AG08396 (cell line): ENCODE measurements at regions not wholly inside any gene's neighbourhood (a gene's known extent, or its start where the extent isn't known, plus 50 kb on each side); places are given as distances from the start of the nearest gene placed in this dataset.
A peak's percentile ranks its signal among the peaks of the same experiment; 100 is the strongest.
"Not testable (repeated sequence)": the region's sequence is repeated elsewhere in the genome, so short reads cannot be mapped to it uniquely, and the experiment has no call there.

Experiments
- DNase-seq: peaks from one replicate; pipeline ENCODE4 v3.0.0; 2012; ENCODE audit warnings: low spot score, mixed read lengths

DNA sequence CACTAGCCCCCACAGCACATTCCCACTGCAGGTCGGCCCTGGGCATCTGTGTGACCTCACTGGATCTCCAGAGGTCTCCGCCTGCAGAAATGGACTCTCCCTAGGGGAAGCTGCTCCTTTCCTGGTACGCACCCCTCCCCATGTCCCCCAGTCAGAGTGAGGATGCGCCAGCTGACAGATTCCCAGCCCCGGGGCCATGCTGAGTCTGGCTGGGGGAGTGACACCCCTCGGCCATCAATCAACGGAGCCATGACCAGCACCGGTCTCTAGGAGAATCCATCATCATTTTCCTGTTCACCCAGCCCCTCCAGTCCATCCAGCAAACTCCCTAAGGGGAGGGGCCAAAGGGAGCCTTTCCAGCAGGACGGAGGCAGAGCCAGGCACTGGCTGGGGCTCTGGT lies 68.7 kb upstream of the PAX7 start:
- DNase-seq, result no peak

DNA sequence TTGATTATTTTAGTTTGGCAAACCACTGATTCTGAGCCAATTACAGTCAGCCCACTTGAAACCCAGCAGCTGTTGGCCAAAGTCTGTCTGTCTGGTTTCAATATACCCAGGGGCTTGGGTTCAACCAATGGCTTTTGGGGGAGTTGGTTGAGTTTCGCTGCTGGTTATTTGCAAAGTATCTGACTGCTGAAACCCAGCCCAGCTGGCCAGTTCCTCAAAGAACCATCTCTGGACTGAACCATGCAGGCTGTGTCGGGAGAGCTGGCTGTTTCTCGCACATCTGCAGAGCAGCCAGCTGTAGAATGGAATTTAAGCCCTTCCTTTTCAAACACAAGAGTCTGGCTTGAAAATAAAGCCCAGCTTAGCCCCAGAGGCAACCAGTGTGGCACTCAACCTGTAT lies 66.0 kb upstream of the PAX7 start:
- DNase-seq, result no peak

DNA sequence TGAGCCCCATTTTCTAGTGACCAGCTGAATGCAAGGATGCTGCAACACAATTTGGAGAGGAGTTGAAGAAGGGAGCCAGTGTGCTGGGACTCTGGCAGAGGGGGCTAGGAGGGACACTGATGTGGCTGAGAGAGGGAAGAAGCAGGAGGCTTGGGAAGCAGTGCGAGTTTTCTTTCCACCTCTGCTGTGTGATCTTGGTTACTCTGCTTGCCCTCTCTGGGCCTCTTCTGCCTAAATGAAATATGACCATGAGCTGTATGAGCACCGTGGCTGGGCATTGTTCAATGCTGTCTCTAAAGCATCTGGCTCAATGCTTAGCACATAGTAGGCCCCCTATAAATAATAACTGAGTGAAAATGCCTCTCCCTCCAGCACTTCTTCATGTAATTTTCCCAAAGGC lies 65.3 kb upstream of the PAX7 start:
- DNase-seq, result no peak

DNA sequence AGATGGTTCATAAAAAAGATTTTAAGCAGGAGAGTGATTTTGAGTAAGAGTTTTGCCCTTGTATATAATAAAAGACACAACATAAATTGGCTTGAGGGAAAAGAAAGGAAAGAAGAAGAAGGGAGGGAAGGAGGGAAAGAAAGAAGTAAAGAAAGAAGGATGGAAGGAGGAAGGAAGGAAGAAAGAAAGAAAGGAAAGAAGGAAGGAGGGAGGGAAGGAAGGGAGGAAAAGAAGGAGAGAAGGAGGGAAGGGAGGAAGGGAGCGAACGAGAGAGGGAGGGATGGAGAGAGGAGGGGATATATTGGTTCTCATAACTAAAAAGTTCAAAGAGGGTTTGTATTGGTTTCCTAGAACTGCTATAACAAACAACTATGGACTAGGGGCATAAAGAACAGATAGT lies 62.2 kb upstream of the PAX7 start:
- DNase-seq, result no peak

DNA sequence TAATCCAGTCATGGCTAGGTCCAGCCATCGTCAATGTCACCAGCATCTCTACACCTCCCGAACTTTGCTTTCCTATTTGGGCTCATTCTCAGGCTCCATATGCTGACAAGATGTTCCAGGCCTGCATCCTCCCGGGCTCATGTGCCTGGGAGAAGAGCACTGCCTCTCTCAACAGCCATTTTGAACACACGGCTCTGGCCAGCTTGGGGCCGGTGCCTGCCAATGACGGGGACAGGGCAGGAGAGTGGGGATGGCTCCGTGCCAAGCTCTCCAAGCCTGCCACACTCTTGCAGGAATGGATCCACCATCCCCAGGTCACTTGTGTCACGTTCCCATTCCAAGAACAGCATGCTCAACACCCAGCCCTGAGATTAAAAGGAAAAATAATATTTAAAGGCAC lies 61.4 kb upstream of the PAX7 start:
- DNase-seq, result no peak

DNA sequence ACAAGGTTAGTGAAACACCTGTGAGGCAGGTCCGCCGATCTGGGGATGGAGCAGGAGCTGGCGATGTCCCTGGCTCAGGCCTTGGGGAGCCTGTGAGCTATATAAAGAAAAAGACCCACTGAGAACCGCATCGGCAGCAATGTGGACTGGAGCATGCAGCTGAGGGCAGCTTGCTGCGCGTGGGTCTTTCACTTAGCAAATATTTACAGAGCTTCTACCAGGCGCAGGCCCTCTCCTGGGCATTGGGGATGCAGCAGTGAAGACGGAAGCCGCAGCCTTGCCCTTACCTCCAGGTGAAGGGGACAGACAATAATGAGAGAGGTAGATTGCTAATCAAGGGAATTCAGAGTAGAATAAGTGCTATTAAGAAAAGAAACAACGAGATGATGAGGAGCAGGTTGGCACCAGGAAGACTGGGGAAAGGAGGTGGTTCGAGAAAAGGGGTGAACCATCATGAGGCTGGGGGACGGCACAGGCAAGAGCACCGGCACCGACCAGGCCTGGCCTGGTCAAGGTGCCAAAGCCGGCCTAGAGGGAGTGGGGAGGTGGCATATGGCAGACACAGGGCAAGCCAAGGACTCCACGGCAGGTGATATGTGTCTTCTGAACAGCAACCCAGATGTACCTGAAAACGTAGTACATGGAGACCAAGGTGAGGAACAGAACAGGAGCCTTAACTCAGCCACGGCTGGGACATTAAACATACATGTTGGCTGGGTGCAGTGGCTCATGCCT lies 60.7 kb upstream of the PAX7 start:
- DNase-seq, result no peak

DNA sequence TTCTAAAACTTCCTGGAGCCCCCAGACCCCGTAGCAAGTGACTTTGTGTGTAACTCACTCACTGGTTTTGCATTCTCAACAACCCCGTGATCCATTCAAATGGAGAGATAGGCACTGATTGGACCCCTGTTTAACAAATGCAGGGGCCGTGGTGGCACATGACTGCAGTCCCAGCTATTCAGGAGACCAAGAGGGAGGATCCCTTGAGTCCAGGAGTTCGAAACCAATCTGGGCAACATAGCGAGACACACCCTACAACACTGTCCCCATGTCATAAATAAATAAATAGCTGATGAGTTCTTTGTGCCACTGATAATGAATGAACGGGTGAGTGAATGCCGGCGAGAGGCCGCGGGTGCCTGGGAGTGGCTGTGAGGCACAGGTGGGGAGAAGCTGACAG lies 59.4 kb upstream of the PAX7 start:
- no peak for DNase-seq

DNA sequence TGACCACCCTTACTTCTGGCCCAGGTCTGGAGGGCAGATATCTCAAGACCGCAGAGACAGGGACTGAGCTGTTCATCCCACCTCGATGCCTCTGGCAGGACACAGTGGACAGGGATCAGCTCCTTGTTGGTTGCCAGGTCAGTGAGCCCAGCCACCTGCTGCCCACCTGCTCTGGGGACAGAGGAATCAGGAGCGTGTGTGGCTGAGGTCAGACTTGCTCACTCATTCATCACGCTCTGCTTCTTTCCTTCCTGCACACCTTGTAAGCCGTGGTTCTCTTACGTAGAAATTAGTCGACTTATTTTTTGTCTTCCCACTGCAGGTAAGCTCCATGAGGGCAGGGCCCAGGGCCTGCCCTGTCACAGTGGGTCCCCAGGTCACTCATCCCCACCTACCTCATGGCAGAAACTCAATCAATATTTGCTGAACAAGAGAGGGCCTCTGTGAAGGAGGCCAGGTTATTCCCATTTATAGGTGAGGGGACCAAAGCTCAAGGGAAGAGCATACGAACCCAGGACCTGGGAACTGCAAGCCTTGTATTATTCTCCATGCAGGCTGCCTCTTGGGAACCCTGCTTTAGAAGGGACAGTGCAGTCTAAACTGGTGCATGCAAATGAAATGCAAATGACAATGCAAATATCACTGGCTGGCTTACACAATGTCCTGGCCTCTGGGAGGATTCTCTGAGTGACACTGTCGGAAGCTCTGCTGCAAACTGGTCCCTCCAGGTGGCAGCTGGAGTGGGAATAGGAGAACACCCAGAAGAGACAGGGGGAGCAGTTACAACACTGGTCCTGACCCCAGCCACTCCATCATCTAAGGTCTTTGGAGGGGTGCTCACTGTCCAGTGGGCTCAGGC lies 58.4 kb upstream of the PAX7 start:
- no peak for DNase-seq

DNA sequence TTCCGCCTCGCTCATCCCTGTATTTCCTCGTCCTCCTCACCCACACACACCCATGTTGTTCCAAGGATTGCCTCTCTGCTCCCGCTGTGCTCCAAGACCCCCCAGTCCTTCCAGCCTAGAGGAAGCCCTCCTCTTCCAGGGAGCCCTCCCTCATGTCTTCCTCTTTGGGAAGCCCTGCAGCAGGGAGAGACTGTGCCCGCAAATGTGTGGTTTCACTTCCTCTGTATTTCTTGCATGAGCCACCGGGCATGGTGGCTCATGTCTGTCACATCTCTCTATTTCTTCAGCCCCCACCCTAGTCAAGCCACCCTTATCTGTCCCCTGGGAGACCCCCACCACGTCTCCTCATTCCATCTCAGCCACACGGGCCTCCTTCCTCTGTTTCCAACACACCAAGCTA lies 57.5 kb upstream of the PAX7 start:
- DNase-seq, result no peak

DNA sequence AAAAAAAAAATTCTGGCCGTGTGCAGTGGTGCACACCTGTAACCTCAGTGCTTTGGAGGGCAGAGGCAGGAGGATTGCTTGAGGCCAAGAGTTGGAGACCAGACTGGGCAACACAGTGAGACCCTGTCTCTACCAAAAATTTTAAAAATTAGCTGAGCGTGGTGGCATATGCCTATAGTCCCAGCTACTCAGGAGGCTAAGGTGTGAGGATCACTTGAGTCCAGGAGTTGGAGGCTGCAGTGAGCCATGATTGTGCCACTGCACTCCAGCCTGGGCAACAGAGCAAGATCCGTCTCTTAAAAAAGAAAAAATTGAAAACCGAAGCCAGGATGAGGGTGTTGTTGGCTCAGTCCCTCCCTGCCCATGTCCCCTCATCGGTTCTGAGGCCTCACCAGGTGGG lies 55.9 kb upstream of the PAX7 start:
- no peak for DNase-seq

DNA sequence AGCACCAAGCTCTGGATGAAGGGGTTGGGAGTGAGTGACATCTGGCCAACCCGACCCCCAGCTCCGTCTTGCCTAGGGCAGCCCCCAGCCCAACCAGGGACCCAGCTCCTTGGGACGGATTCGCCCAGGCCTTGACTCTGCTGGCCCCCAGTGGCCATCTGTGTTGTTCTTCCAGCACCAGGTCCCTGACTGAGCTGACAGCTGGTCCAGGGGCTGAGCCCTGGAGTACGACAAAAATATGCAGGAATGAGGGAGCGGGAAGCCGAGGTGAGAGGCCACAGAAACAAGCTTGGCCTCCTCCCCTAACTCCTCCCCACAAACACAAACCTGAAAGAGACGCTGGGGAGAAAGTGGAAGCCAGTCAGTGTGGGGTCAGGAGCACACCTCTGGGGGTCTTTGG lies 55.0 kb upstream of the PAX7 start:
- peak; percentile 71 for DNase-seq

DNA sequence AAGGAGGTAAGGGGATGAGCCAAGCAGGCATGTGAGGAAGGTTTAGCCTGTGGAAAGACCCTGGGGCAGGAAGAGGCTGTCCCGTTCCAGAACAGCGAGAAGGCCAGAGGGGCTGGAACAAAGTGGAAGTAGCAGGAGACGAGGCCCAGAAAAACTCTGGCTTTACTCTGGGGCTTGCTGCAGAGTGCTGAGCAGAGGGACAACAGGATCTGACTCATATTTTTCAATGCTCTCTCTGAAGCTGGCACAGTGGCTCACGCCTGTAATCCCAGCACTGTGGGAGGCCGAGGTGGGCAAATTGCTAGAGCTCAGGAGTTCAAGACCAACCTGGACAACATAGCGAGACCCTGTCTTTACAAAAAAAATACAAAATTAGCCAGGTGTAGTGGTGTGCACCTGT lies 52.4 kb upstream of the PAX7 start:
- no peak for DNase-seq

DNA sequence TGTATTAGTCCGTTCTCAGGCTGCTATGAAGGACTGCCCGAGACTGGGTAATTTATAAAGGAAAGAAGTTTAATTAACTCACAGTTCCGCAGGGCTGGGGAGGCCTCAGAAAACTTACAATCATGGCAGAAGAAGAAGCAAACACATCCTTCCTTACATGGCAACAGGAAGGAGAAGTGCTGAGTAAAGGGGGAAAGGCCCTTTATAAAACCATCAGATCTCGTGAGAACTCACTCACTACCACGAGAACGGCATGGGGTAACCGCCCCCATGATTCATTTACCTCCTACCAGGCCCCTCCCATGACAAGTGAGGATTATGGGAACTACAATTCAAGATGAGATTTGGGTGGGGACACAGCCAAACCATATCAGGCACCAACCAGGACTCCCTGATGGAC lies 51.4 kb upstream of the PAX7 start:
- DNase-seq, result not testable (repeated sequence)

DNA sequence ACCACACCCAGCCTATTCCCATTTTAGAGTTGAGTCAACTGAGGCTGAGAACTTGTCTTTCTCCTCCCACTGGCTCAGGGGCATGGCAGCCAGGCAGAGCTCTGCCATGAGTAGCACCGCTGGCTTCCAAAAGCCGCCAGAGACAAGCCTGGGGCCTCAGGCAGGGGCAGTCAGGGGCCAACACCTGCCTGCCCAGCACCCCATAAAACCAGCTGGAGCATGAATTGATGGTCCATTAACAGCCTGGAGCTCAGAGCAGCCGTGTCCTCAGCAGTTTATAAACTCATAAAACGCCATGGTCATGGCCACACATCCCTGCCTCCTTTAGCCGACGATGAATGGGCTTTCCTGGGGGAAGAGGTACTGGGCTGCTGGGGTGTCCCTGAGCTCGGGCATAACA lies 50.6 kb upstream of the PAX7 start:
- DNase-seq, result no peak

DNA sequence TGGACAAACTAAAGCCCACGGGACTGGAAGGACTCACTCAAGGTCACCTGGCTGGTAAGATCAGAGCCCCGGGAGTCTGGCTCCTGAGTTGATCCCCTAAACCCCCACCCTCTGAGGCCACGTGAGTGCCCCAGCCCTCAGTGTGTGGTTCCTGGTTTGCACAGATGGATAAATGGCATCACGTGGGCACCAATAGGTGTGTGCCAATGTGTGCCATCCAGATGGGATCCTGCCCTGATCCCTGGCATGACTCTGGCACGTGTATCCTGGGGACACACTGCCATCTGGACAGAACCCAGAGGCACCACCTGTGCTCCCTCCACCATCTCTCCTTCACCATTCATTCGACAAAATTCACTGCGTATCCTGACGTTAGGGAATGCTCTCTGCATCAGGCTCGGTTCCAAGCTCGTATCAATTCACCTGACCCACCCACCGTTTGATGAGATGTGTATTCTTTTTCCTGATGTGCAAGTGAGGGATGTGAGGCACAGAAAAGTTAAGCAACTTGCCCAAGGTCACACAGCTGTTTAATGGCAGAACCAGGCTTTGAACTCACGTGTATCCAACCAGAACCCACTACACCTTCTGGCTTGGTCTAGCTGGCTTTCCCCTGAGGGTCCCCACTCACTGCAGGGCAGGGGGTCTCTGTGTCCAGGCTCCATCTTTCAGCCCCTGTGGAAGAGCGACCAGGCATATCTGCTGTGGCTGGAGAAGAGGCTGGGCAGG lies 49.8 kb upstream of the PAX7 start:
- no peak for DNase-seq
